ENCODE measurements at regions not wholly inside any gene's neighbourhood (a gene's known extent, or its start where the extent isn't known, plus 50 kb on each side); places are given as distances from the start of the nearest gene placed in this dataset.
A peak's percentile ranks its signal among the peaks of the same experiment; 100 is the strongest.

- H3K9ac ChIP-seq, result no peak overlapping the region
- Mint-ChIP-seq H3K27me3 (ENCODE audit: insufficient read depth, low read depth) (no peaks in the 10 kb centered on the region), H3K36me3 (no peaks in the 10 kb centered on the region), H3K4me3 (no peak overlapping the region), H3K27ac (no peak overlapping the region), H3K4me1 (peaks cover 6% of the 10 kb centered on the region), H3K9me3 (no peaks in the 10 kb centered on the region)
- H3K9me3 ChIP-seq (ENCODE audit: low read depth), result no peaks in the 10 kb centered on the region
- no peaks in the 10 kb centered on the region for H4K20me1 ChIP-seq (ENCODE audit: low read depth)
- peaks cover 22% of the 10 kb centered on the region for H3F3A ChIP-seq (ENCODE audit: low read depth)
- H2AFZ ChIP-seq (replicated peaks), result no peak overlapping the region
- TF ChIP-seq, protein P1, sequence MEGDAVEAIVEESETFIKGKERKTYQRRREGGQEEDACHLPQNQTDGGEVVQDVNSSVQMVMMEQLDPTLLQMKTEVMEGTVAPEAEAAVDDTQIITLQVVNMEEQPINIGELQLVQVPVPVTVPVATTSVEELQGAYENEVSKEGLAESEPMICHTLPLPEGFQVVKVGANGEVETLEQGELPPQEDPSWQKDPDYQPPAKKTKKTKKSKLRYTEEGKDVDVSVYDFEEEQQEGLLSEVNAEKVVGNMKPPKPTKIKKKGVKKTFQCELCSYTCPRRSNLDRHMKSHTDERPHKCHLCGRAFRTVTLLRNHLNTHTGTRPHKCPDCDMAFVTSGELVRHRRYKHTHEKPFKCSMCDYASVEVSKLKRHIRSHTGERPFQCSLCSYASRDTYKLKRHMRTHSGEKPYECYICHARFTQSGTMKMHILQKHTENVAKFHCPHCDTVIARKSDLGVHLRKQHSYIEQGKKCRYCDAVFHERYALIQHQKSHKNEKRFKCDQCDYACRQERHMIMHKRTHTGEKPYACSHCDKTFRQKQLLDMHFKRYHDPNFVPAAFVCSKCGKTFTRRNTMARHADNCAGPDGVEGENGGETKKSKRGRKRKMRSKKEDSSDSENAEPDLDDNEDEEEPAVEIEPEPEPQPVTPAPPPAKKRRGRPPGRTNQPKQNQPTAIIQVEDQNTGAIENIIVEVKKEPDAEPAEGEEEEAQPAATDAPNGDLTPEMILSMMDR (IDR thresholded peaks at IDR 0.05), result no peak
- TF ChIP-seq EZH2phosphoT487 (IDR thresholded peaks at IDR 0.05) (no peak), EZH2 (IDR thresholded peaks at IDR 0.05) (no peak)
- no peaks in the 10 kb centered on the region for H3K79me2 ChIP-seq (ENCODE audit: low read depth)
- no peak overlapping the region for H3K27ac ChIP-seq
- no peak overlapping the region for H3K4me3 ChIP-seq
- H3K27me3 ChIP-seq, result no peaks in the 10 kb centered on the region
- H3K36me3 ChIP-seq, result no peaks in the 10 kb centered on the region
- peaks cover 43% of the 10 kb centered on the region for H3K4me1 ChIP-seq
- no peak overlapping the region for H3K4me2 ChIP-seq
- no peak for DNase-seq (ENCODE audit: low spot score)
These were observed 710.6 kb upstream of the CELF2 start for GRCh38 chr10:10307036-10307435.

GRCh38 chr10:10307551-10307950, 710.1 kb upstream of the CELF2 start:
- H3F3A ChIP-seq (ENCODE audit: low read depth), result peaks cover 22% of the 10 kb centered on the region
- H3K79me2 ChIP-seq (ENCODE audit: low read depth), result no peaks in the 10 kb centered on the region
- no peaks in the 10 kb centered on the region for H3K36me3 ChIP-seq
- no peak overlapping the region for H3K4me3 ChIP-seq
- H3K9ac ChIP-seq, result no peak overlapping the region
- H3K27me3 ChIP-seq, result no peaks in the 10 kb centered on the region
- peaks cover 40% of the 10 kb centered on the region for H3K4me1 ChIP-seq
- H3K4me2 ChIP-seq, result no peak overlapping the region
- H2AFZ ChIP-seq (replicated peaks), result no peak overlapping the region
- H3K4me1 Mint-ChIP-seq, result peaks cover 6% of the 10 kb centered on the region
- H3K27ac ChIP-seq, result peak overlapping the region; percentile 67
- no peaks in the 10 kb centered on the region for H4K20me1 ChIP-seq (ENCODE audit: low read depth)
- TF ChIP-seq, protein P1 (IDR thresholded peaks at IDR 0.05), result no peak
- TF ChIP-seq EZH2 (IDR thresholded peaks at IDR 0.05) (no peak), EZH2phosphoT487 (IDR thresholded peaks at IDR 0.05) (no peak)
- no peaks in the 10 kb centered on the region for H3K9me3 Mint-ChIP-seq
- no peaks in the 10 kb centered on the region for H3K36me3 Mint-ChIP-seq
- DNase-seq (ENCODE audit: low spot score), result peak; percentile 19
- no peak overlapping the region for H3K4me3 Mint-ChIP-seq
- no peaks in the 10 kb centered on the region for H3K9me3 ChIP-seq (ENCODE audit: low read depth)
- H3K27me3 Mint-ChIP-seq (ENCODE audit: insufficient read depth, low read depth), result no peaks in the 10 kb centered on the region
- no peak overlapping the region for H3K27ac Mint-ChIP-seq

- no peak overlapping the region for H3K4me3 Mint-ChIP-seq
These were observed 707.2 kb upstream of the CELF2 start for GRCh38 chr10:10310498-10310897.

More at GRCh38 chr10:10310498-10310897, 707.2 kb upstream of the CELF2 start:
- TF ChIP-seq, protein P1 (IDR thresholded peaks at IDR 0.05), result no peak
- no peak for TF ChIP-seq EZH2phosphoT487 (IDR thresholded peaks at IDR 0.05)
- no peak for TF ChIP-seq EZH2 (IDR thresholded peaks at IDR 0.05)
- no peak overlapping the region for H3K4me3 ChIP-seq
- no peaks in the 10 kb centered on the region for H3K27me3 ChIP-seq
- no peaks in the 10 kb centered on the region for H3K9me3 Mint-ChIP-seq
- peaks cover 9% of the 10 kb centered on the region for H3K4me1 Mint-ChIP-seq
- no peak for DNase-seq (ENCODE audit: low spot score)
- no peaks in the 10 kb centered on the region for H4K20me1 ChIP-seq (ENCODE audit: low read depth)
- no peaks in the 10 kb centered on the region for H3K36me3 Mint-ChIP-seq
- H3K27ac ChIP-seq, result no peak overlapping the region
- no peak overlapping the region for H3K4me2 ChIP-seq
- no peaks in the 10 kb centered on the region for H3K79me2 ChIP-seq (ENCODE audit: low read depth)
- no peaks in the 10 kb centered on the region for H3K36me3 ChIP-seq
- peaks cover 12% of the 10 kb centered on the region for H3K4me1 ChIP-seq
- no peaks in the 10 kb centered on the region for H3K9me3 ChIP-seq (ENCODE audit: low read depth)
- H3K27ac Mint-ChIP-seq, result no peak overlapping the region
- peaks cover 3% of the 10 kb centered on the region for H3F3A ChIP-seq (ENCODE audit: low read depth)
- no peak overlapping the region for H3K9ac ChIP-seq
- H2AFZ ChIP-seq (replicated peaks), result peak overlapping the region; percentile 57
- H3K27me3 Mint-ChIP-seq (ENCODE audit: insufficient read depth, low read depth), result no peaks in the 10 kb centered on the region

Measured in neural progenitor cell (in vitro differentiated cells).